ENCODE measurements at regions not wholly inside any gene's neighbourhood (a gene's known extent, or its start where the extent isn't known, plus 50 kb on each side); places are given as distances from the start of the nearest gene placed in this dataset.

GRCh38 chr1:72946903-72947499 lies 664.7 kb upstream of the NEGR1 start:
- no peak overlapping the region for H3K4me3 ChIP-seq (replicated peaks in 1 of 3; ENCODE audit: insufficient read depth in 1 of 3, low read depth in 1 of 3, low read length in 3 of 3)
- no peak overlapping the region for H2AFZ ChIP-seq (ENCODE audit: low read depth, low read length)
- DNase-seq (ENCODE audit: low read depth, low spot score) (no peak), FAIRE-seq (no peak)
- no peak overlapping the region for H3K4me2 ChIP-seq (ENCODE audit: insufficient read depth, low read length)
- ChIA-PET CTCF (no interaction called here), POLR2A (no interaction called here)
- TF ChIP-seq MYC (IDR thresholded peaks at IDR 0.05; ENCODE audit: low read depth, low read length) (no peak), EZH2 (IDR thresholded peaks at IDR 0.05; ENCODE audit: borderline replicate concordance, low read depth, low read length, severe bottlenecking) (no peak), MAX (IDR thresholded peaks at IDR 0.05; ENCODE audit: insufficient read depth, insufficient read length) (no peak), POLR2AphosphoS5 (IDR thresholded peaks at IDR 0.05; ENCODE audit: insufficient read depth, low read depth, low read length) (no peak)
- H3K36me3 ChIP-seq (ENCODE audit: control insufficient read depth in 2 of 2, extremely low read depth in 1 of 2, insufficient read depth in 2 of 2, low read length in 2 of 2) = no peaks in the 10 kb centered on the region
- H4K20me1 ChIP-seq (replicated peaks; ENCODE audit: control insufficient read depth, extremely low read depth, insufficient read depth, low read length) = no peaks in the 10 kb centered on the region
- intact Hi-C loops (cut with micrococcal nuclease) (no loop called here), dilution Hi-C loops (cut with MboI; ENCODE audit: extremely low pct_ligation_motif_present, low sequenced_read_pairs) (no loop called here)
- no peaks in the 10 kb centered on the region for H3K9me3 ChIP-seq (replicated peaks; ENCODE audit: control insufficient read depth, insufficient read depth, low read length)
- no peaks in the 10 kb centered on the region for H3K27me3 ChIP-seq (ENCODE audit: control insufficient read depth in 2 of 2, insufficient read depth in 2 of 2, low read length in 2 of 2)
- no peaks in the 10 kb centered on the region for H3K4me1 ChIP-seq (ENCODE audit: control insufficient read depth, extremely low read depth, insufficient read depth, low read length)
- no peaks in the 10 kb centered on the region for H3K79me2 ChIP-seq (ENCODE audit: control insufficient read depth, insufficient read depth, low read length)
- no TSS peak for BruUV-seq (replicated peaks)
- no peaks in the 10 kb centered on the region for H3K9me1 ChIP-seq (replicated peaks; ENCODE audit: control insufficient read depth, extremely low read depth, insufficient read depth, low read length)
- H3K9ac ChIP-seq (replicated peaks; ENCODE audit: extremely low read depth, insufficient read depth, low read length) = no peak overlapping the region
- no peak overlapping the region for H3K27ac ChIP-seq (ENCODE audit: insufficient read depth, low read depth, low read length)

- intact Hi-C loops (cut with micrococcal nuclease) = no loop called here
- Histone ChIP-seq H3K9me1 (replicated peaks; ENCODE audit: control insufficient read depth, extremely low read depth, insufficient read depth, low read length) (no peaks in the 10 kb centered on the region), H2AFZ (ENCODE audit: low read depth, low read length) (no peak overlapping the region), H3K9me3 (replicated peaks; ENCODE audit: control insufficient read depth, insufficient read depth, low read length) (no peaks in the 10 kb centered on the region), H3K27me3 (ENCODE audit: control insufficient read depth in 2 of 2, insufficient read depth in 2 of 2, low read length in 2 of 2) (no peaks in the 10 kb centered on the region), H3K4me1 (ENCODE audit: control insufficient read depth, extremely low read depth, insufficient read depth, low read length) (no peaks in the 10 kb centered on the region), H3K4me2 (ENCODE audit: insufficient read depth, low read length) (no peak overlapping the region), H3K36me3 (ENCODE audit: control insufficient read depth in 2 of 2, extremely low read depth in 1 of 2, insufficient read depth in 2 of 2, low read length in 2 of 2) (no peaks in the 10 kb centered on the region), H4K20me1 (replicated peaks; ENCODE audit: control insufficient read depth, extremely low read depth, insufficient read depth, low read length) (no peaks in the 10 kb centered on the region), H3K9ac (replicated peaks; ENCODE audit: extremely low read depth, insufficient read depth, low read length) (no peak overlapping the region), H3K4me3 (replicated peaks in 1 of 3; ENCODE audit: insufficient read depth in 1 of 3, low read depth in 1 of 3, low read length in 3 of 3) (no peak overlapping the region), H3K79me2 (ENCODE audit: control insufficient read depth, insufficient read depth, low read length) (no peaks in the 10 kb centered on the region), H3K27ac (ENCODE audit: insufficient read depth, low read depth, low read length) (no peak overlapping the region)
- FAIRE-seq = no peak
- DNase-seq (ENCODE audit: low read depth, low spot score) = no peak
- TF ChIP-seq MYC (IDR thresholded peaks at IDR 0.05; ENCODE audit: low read depth, low read length) (no peak), EZH2 (IDR thresholded peaks at IDR 0.05; ENCODE audit: borderline replicate concordance, low read depth, low read length, severe bottlenecking) (no peak), JUN (IDR thresholded peaks at IDR 0.05; ENCODE audit: borderline replicate concordance, insufficient read depth, insufficient read length, low read depth) (no peak), POLR2A (IDR thresholded peaks at IDR 0.05; ENCODE audit: low read depth, low read length) (no peak), POLR2AphosphoS5 (IDR thresholded peaks at IDR 0.05; ENCODE audit: insufficient read depth, low read depth, low read length) (no peak), CTCF (IDR thresholded peaks at IDR 0.05; ENCODE audit: extremely low read depth in 1 of 2, insufficient read depth in 1 of 2, low read depth in 1 of 2, low read length in 2 of 2) (no peak)
- ChIA-PET CTCF (no interaction called here), POLR2A (no interaction called here)
- dilution Hi-C loops (cut with MboI; ENCODE audit: extremely low pct_ligation_motif_present, low sequenced_read_pairs) = no loop called here
- no TSS peak for BruUV-seq (replicated peaks)
Measured at GRCh38 chr1:72942008-72942407, 659.7 kb upstream of the NEGR1 start.

Measured in endothelial cell of umbilical vein (primary cell).